ENCODE measurements at regions not wholly inside any gene's neighbourhood (a gene's known extent, or its start where the extent isn't known, plus 50 kb on each side); places are given as distances from the start of the nearest gene placed in this dataset.

DNA sequence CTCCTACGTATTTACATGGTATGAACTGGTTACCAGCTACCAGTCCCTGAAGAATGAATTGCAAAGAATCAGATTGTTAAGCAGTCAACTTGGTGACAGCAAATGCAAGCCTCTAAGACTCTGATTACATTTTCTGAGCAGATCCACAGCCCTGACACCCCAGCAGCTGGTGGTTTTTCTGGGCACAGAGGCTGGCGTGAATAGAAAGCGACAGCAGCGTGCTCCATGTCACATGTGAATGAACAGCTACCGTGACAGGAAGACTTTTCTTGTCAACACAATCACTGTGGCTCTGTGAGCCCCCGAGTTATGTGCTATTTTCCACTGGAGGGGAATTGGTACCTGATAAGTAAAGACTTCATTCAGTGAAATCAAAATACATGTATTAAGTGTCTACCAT is 93.2 kb upstream of the CBLN2 start:
- POLR2A ChIA-PET: no interaction called here
- Mint-ChIP-seq H3K36me3 (no peaks in the 10 kb centered on the region), H3K4me1 (no peaks in the 10 kb centered on the region), H3K27me3 (no peaks in the 10 kb centered on the region), H3K4me3 (no peak overlapping the region), H3K27ac (no peak overlapping the region), H3K9me3 (no peaks in the 10 kb centered on the region)
- DNase-seq (no peak), ATAC-seq (ENCODE audit: low read depth) (no peak)

DNA sequence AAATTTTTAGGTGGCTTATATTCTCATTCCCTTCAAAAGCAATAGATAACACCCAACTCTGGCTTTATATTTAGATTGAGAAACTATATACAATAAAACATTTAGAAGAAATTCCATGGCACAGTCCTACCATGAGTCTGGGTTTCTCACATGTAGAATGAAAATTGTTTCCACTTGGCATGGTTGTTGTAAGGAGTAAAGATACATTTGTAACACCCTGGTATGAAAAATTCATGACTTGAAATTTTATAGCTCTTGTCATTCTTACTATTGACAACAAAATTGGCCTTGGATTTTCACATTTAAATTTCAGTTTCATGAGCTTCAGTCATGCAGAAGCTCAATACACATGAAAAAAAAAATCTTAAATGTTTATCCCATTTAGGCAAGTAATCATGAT is 92.5 kb upstream of the CBLN2 start:
- POLR2A ChIA-PET: no interaction called here
- DNase-seq: no peak
- no peak overlapping the region for H3K27ac Mint-ChIP-seq

DNA sequence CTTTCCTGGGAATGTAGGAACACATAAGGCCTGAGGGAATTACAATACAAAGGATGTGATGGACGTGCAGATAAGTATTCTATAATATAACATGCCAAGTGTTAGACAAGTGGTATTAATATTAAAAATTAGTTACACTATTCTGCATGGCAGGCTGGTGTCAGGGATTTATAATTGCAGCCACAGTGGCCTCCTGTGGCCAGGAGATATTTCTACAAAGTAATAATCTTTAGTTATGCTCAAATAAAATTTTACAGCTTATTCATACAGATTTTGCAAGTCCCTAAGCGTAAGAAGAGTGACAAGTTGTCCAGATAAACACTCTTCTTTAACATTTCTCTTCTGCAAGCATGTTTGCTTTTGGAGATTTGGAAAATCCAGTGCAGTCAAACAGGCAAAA is 90.4 kb upstream of the CBLN2 start:
- no peaks in the 10 kb centered on the region for H3K27me3 Mint-ChIP-seq
- POLR2A ChIA-PET: no interaction called here
- H3K4me1 Mint-ChIP-seq: no peaks in the 10 kb centered on the region
- no peaks in the 10 kb centered on the region for H3K36me3 Mint-ChIP-seq
- no peaks in the 10 kb centered on the region for H3K9me3 Mint-ChIP-seq
- no peak overlapping the region for H3K27ac Mint-ChIP-seq
- no peak for DNase-seq
- no peak overlapping the region for H3K4me3 Mint-ChIP-seq
- no peak for ATAC-seq (ENCODE audit: low read depth)

More for the DNA sequence above, 92.5 kb upstream of the CBLN2 start:
- H3K36me3 Mint-ChIP-seq: no peaks in the 10 kb centered on the region
- no peaks in the 10 kb centered on the region for H3K4me1 Mint-ChIP-seq
- no peak for ATAC-seq (ENCODE audit: low read depth)
- H3K27me3 Mint-ChIP-seq: no peaks in the 10 kb centered on the region
- no peaks in the 10 kb centered on the region for H3K9me3 Mint-ChIP-seq
- no peak overlapping the region for H3K4me3 Mint-ChIP-seq

DNA sequence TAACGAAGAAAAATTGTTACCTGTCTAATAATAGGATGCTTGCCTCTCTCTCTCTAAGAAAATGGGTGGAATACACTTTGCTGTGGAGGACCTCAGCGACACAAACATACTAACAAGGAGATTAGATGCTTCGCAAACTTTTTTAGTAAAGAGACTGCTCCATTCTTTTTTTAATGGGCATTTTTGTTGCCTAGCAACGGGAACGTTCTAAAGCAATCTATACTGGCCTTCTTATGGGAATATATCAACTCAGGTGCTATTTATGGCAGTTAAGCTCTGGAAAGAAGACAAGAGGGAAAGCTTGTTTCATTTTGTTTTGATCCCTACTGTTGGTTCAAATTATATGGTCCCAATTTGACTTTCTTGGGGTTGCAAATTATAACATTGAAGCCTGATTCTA is 86.8 kb upstream of the CBLN2 start:
- H3K27ac Mint-ChIP-seq: no peak overlapping the region
- H3K4me3 Mint-ChIP-seq: no peak overlapping the region

DNA sequence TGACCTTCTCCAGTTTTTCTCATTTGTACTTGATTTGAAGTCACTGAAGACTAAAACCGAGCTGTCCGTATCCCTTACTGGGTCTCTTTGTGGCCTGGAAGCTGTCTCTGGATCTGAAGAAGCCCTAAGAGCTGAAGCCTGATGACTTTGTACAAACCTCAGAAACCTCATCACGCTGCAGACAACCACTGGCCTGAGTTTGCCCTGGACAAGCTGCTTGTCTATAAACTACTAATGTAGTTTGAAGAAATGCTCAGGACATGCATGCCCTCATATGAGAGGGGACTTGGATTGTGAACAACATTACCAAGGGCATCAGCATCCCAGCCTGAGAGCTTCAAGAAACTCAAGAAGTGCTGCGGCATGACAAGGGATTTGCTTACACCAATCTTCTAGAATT is 79.3 kb upstream of the CBLN2 start:
- no peak for DNase-seq
- no peaks in the 10 kb centered on the region for H3K27me3 Mint-ChIP-seq
- no peaks in the 10 kb centered on the region for H3K4me1 Mint-ChIP-seq
- H3K4me3 Mint-ChIP-seq: no peak overlapping the region
- H3K36me3 Mint-ChIP-seq: no peaks in the 10 kb centered on the region
- no peak for ATAC-seq (ENCODE audit: low read depth)
- H3K9me3 Mint-ChIP-seq: no peaks in the 10 kb centered on the region
- POLR2A ChIA-PET: no interaction called here
- H3K27ac Mint-ChIP-seq: no peak overlapping the region

More for the DNA sequence above, 86.8 kb upstream of the CBLN2 start:
- Mint-ChIP-seq H3K36me3 (no peaks in the 10 kb centered on the region), H3K9me3 (no peaks in the 10 kb centered on the region), H3K27me3 (no peaks in the 10 kb centered on the region), H3K4me1 (no peaks in the 10 kb centered on the region)
- POLR2A ChIA-PET: no interaction called here
- ATAC-seq (ENCODE audit: low read depth) (no peak), DNase-seq (no peak)

DNA sequence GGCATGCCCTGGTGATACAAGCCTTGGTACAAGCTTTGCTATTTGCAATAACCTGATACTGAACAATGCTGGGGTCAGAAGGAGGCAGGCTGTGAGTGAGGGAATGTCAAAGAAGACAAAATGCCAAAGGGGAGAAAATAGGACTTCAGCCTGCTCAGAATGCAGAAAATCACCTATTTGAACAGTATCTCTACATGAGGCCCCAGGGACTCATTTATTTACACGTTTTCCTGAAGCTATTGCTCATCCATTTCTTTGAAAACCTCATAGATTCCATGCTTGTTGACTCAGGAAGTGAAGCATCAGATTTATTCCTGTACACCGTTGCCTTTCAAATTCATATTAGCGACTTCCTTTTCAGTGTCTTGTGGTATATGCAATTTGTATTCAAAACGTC is 69.4 kb upstream of the CBLN2 start:
- Mint-ChIP-seq H3K4me1 (no peaks in the 10 kb centered on the region), H3K27ac (no peak overlapping the region), H3K36me3 (no peaks in the 10 kb centered on the region), H3K4me3 (no peak overlapping the region), H3K9me3 (no peaks in the 10 kb centered on the region), H3K27me3 (no peaks in the 10 kb centered on the region)
- no peak for ATAC-seq (ENCODE audit: low read depth)
- DNase-seq: no peak
- POLR2A ChIA-PET: no interaction called here

DNA sequence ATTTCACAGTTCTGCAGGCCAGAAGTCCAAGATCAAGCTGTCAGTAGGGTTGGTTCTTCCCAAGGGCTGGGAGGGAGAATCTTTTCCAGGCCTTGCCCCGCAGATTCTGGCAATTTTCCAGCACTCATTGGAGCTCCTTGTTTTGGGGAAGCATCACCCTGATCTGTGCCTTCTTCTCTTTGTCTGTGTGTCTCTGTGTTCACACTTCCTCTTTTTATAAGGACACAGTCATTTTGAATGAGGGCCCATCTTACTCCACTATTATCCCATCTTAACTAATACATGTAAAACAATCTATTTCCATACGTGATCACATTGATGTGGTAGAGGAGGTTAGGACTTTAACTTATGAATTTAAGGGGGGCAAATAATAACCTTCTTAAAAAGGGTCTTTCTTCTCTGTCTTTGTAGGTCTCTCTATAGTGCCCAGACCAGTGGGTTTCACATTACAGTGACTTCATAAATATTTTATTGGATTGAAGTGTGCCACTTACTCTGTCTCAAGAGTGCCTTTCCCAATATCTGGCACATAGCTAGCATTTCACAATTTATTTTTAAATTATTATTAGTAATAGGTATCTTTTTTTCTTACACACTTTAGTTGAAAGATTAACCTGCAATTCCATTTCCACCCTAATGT is 68.9 kb upstream of the CBLN2 start:
- Mint-ChIP-seq H3K27me3 (no peaks in the 10 kb centered on the region), H3K4me1 (no peaks in the 10 kb centered on the region), H3K9me3 (no peaks in the 10 kb centered on the region), H3K36me3 (no peaks in the 10 kb centered on the region), H3K4me3 (no peak overlapping the region), H3K27ac (no peak overlapping the region)
- POLR2A ChIA-PET: no interaction called here
- no peak for ATAC-seq (ENCODE audit: low read depth)
- DNase-seq: no peak

DNA sequence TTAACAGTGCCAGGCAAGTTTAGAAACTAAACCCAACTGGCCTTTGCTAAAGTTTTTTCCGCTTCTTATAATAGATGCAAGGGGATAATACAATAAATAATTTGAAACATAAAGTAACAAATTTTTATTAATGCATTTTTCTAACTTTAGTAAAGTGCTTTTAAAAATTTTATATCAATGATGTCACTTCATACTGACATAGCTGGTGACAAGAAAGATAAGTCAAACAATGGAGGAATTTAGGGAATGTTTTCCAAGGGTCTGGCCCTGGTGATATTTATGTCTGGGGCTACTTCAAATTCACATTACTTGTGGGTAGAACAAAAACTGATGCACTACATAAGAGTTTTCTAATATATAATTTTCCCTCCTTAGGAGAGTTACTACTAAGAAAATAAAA is 61.2 kb upstream of the CBLN2 start:
- no peaks in the 10 kb centered on the region for H3K4me1 Mint-ChIP-seq

DNA sequence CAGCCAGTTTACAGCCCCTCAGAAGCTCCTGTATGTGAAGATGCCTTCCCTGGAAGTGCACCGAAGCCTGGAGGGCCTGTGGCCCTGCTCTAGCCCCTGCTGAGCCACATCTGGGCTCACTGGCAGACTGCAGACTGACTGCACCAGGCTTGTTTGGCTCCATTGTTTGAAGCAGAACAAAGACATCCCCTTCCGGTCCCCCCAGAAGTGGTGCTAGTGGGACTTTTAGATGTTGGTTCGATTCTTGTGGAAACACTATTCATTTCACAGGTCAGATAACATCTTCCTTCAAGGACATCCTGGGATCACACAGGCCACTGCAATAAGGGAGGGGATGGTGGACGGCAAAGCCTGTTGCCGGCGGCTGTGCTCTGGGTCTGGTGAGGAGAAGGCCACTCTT is 57.8 kb upstream of the CBLN2 start:
- POLR2A ChIA-PET: no interaction called here
- ATAC-seq (ENCODE audit: low read depth): no peak
- no peak overlapping the region for H3K4me3 Mint-ChIP-seq
- no peak overlapping the region for H3K27ac Mint-ChIP-seq
- no peaks in the 10 kb centered on the region for H3K27me3 Mint-ChIP-seq
- DNase-seq: no peak
- H3K9me3 Mint-ChIP-seq: no peaks in the 10 kb centered on the region
- H3K36me3 Mint-ChIP-seq: no peaks in the 10 kb centered on the region
- H3K4me1 Mint-ChIP-seq: no peaks in the 10 kb centered on the region

More for the DNA sequence above, 61.2 kb upstream of the CBLN2 start:
- Mint-ChIP-seq H3K4me3 (no peak overlapping the region), H3K27me3 (no peaks in the 10 kb centered on the region), H3K27ac (no peak overlapping the region), H3K9me3 (no peaks in the 10 kb centered on the region), H3K36me3 (no peaks in the 10 kb centered on the region)
- ATAC-seq (ENCODE audit: low read depth) (no peak), DNase-seq (no peak)
- POLR2A ChIA-PET: no interaction called here

DNA sequence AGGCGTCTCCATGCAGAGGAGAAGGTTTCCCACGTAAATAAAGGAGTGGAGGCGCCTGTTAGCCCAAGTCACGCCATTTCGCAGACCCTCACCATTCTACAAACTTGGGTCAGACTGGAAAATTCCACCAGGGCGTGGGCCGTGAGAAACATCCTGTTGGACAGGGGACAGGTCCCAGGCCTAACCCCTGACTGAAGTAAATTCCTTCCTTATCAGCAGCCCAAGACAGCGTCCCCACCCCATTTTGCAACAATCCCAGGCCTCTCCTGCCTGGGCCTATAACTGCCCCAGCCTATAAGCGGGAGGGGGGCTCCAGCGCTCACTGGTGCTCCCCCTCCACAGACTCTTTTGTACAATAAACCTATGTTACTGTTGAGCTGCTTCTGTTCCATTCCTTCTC is 57.3 kb upstream of the CBLN2 start:
- no peaks in the 10 kb centered on the region for H3K36me3 Mint-ChIP-seq

More for the DNA sequence above, 57.3 kb upstream of the CBLN2 start:
- ATAC-seq (ENCODE audit: low read depth) (no peak), DNase-seq (no peak)
- no peak overlapping the region for H3K27ac Mint-ChIP-seq
- no peaks in the 10 kb centered on the region for H3K27me3 Mint-ChIP-seq
- no peak overlapping the region for H3K4me3 Mint-ChIP-seq
- POLR2A ChIA-PET: no interaction called here
- H3K4me1 Mint-ChIP-seq: no peaks in the 10 kb centered on the region
- peaks cover 2% of the 10 kb centered on the region for H3K9me3 Mint-ChIP-seq
